IPS-20b (cell line): ENCODE measurements at regions not wholly inside any gene's neighbourhood (a gene's known extent, or its start where the extent isn't known, plus 50 kb on each side); places are given as distances from the start of the nearest gene placed in this dataset.
"Not testable (repeated sequence)": the region's sequence is repeated elsewhere in the genome, so short reads cannot be mapped to it uniquely, and the experiment has no call there.

Source experiments
- H3K27ac ChIP-seq: one replicate; pipeline ENCODE4 v1.5.1; 2013; ENCODE audit warnings: low read length
- H3K27me3 ChIP-seq: 2 replicates; pipeline ENCODE4 v1.6.1; 2013; ENCODE audit warnings: mild to moderate bottlenecking, low read length, inconsistent platforms; ENCODE audit not compliant: insufficient read depth
- H3K36me3 ChIP-seq: 2 replicates; pipeline ENCODE4 v1.6.1; 2013; ENCODE audit warnings: low read depth, mild to moderate bottlenecking, inconsistent platforms, low read length, moderate library complexity; ENCODE audit not compliant: insufficient read depth
- H3K4me1 ChIP-seq: 2 replicates; pipeline ENCODE4 v1.6.1; 2013; ENCODE audit warnings: mild to moderate bottlenecking, control low read depth, inconsistent platforms, low read length, moderate library complexity; ENCODE audit not compliant: insufficient read depth
- H3K4me3 ChIP-seq: 2 replicates; pipeline ENCODE4 v1.5.1; 2013; ENCODE audit warnings: mild to moderate bottlenecking, low read length, inconsistent platforms
- H3K9ac ChIP-seq: 2 replicates; pipeline ENCODE4 v1.6.1; 2013; ENCODE audit warnings: low read depth, mild to moderate bottlenecking, inconsistent platforms, low read length, moderate library complexity
- H3K9me3 ChIP-seq: 2 replicates; pipeline ENCODE4 v1.6.1; 2013; ENCODE audit warnings: mild to moderate bottlenecking, low read depth, low read length, inconsistent platforms; ENCODE audit not compliant: insufficient read depth

DNA sequence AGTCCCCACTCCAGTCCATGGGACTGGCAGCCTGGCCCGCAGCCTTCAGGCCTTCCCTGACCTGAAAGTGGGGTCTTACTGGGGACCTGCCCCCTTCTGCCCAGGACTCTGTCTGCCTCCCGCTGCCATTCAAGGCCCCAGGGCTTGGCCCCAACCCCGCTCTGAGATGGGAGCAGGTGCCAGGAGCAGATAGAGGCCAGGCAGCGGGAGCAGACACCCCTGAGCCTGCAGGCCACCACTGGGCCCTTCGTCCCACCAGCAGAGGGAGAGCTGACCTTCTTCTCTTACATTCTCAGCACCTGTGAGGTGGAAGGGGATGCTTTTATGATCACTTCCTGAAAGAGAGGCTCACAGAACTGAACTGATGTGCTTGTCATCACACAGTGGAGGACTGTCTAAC, 62.2 kb upstream of the TINAGL1 start:
- no peak overlapping the region for H3K4me3 ChIP-seq
- H3K9ac ChIP-seq = no peak overlapping the region
- no peaks in the 10 kb centered on the region for H3K9me3 ChIP-seq
- H3K27ac ChIP-seq = no peak overlapping the region
- H3K4me1 ChIP-seq = no peaks in the 10 kb centered on the region
- no peaks in the 10 kb centered on the region for H3K36me3 ChIP-seq
- no peaks in the 10 kb centered on the region for H3K27me3 ChIP-seq

DNA sequence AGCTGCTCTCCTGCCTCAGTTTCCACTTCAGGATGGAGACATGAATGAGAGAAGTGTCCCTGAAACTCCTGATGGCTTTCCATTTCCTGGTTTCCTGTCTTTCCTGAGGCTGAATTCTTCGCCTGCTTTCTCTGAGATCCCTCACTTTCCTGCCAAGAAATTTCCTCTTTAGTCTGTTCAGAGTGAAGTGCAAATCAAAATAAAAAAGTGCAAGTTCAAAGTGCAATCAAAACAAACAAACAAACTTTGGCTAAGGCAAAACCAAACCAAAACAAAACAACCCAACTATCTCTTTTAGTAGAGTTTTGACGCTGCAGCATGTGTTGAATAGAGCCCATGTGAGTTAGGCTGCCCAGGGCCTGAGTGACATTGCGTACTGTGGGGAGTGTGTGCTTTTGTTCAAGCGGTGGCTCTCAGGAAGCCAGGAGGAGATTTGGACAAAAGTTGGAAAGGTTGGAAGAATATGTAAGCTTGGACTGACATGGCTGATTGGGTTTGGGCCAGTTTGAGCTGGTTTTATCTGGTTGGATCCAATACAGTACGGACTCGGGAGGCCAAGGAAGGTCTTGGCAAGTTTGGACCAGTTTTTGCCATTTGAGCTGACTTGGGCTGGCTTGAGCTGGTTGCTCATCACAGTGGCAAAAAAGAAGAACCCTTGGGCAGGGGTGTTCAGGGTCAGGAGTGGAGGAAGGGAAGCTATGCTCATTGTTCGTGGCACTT, 61.1 kb upstream of the TINAGL1 start:
- no peak overlapping the region for H3K27ac ChIP-seq
- no peaks in the 10 kb centered on the region for H3K9me3 ChIP-seq
- no peaks in the 10 kb centered on the region for H3K27me3 ChIP-seq
- no peak overlapping the region for H3K4me3 ChIP-seq
- no peaks in the 10 kb centered on the region for H3K36me3 ChIP-seq
- no peak overlapping the region for H3K9ac ChIP-seq
- H3K4me1 ChIP-seq = no peaks in the 10 kb centered on the region

DNA sequence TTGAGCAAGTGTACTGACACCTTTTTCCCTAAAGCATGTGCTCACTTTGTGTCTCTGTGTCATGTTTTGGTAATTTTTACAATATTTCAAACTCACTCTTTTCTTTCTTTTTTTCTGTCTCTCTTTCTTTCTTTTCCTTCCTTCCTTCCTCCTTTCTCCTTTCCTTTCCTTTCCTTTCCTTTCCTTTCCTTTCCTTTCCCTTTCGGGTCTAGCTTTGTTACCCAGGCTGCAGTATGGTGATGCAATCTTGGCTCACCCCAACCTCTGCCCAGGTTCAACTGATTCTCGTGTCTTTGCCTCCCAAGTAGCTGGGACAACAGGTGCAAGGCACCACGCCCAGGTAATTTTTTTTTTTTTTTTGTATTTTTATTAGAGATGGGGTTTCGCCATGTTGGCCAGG, 60.4 kb upstream of the TINAGL1 start:
- Histone ChIP-seq H3K9me3 (no peaks in the 10 kb centered on the region), H3K27me3 (no peaks in the 10 kb centered on the region), H3K27ac (no peak overlapping the region), H3K9ac (no peak overlapping the region), H3K4me1 (no peaks in the 10 kb centered on the region), H3K36me3 (no peaks in the 10 kb centered on the region), H3K4me3 (no peak overlapping the region)

DNA sequence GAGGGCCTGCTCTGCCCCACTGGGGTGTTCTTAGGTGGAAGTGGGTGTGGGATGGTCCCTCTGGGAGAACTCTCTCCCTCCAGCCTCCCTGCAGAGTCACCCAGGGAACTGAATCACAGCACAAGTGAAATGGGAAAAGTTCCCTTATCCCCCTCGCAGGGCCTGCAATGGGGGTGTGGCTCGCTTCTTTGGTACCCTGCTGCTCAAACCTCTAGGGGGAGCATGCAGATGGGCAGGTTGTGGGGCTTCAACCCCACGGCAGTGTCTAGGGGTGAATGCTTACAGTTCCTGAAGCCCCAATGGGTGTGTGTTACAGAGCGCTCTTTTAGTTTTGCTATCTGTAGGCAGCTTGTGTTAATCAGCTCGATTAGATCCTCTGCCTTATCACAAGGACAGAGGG, 59.0 kb upstream of the TINAGL1 start:
- H3K9me3 ChIP-seq = no peaks in the 10 kb centered on the region
- H3K27me3 ChIP-seq = no peaks in the 10 kb centered on the region
- H3K27ac ChIP-seq = no peak overlapping the region
- no peaks in the 10 kb centered on the region for H3K4me1 ChIP-seq
- H3K9ac ChIP-seq = no peak overlapping the region
- no peak overlapping the region for H3K4me3 ChIP-seq
- H3K36me3 ChIP-seq = no peaks in the 10 kb centered on the region

DNA sequence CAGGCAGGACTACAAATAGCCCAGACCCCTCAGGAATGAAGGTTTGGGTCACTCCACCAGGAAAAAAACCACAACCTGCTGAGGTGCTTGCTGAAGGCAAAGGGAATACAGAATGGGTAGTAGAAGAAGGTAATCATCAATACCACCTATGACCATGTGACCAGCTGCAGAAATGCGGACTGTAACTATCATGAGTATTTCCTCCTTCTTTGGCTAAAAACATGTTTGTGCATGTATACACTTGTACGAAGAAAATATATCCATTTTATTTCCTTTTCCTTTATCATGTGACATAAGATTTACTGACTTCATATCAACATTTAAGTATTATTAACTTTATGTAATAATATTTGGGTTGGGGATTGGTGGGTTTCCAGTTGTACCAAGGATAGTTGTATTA, 58.3 kb upstream of the TINAGL1 start:
- H3K4me1 ChIP-seq, H3K27me3 ChIP-seq, H3K27ac ChIP-seq, H3K36me3 ChIP-seq, H3K9ac ChIP-seq, H3K9me3 ChIP-seq, H3K4me3 ChIP-seq: not testable (repeated sequence)

DNA sequence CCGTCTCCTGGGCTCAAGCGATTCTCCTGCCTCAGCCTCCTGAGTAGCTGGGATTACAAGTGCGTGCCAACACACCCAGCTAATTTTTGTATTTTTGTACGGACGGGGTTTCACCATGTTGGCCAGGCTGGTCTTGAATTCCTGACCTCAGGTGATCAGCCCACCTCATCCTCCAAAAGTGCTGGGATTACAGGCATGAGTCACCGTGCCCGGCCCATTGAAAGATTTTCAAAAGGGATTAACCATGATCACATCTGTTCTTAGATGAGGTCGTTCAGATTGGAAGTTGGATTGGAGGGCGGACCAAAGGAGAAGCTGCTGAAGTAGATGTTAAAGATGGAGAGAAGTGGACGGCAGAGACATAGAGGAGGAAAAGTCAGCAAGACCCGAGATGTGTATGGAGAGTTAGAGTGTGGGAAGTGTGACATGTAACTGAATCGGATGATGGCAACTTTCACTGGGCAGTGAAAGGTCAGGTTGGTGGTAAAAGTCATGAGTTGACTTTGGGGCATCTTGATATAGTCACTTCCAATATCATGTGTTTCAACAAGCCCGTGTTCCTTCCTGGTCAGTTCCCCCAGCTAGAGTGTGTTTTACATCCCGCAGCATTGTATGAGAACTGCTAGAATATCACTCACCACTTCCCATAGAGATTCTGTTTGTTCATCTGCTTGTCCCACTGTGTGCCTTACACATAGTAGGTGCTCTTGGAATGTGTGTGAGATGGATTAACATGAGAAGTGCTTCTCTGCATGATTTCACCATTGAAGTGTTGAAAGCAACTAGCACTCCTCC, 54.4 kb upstream of the TINAGL1 start:
- H3K27me3 ChIP-seq = no peaks in the 10 kb centered on the region
- H3K9ac ChIP-seq = no peak overlapping the region
- H3K4me1 ChIP-seq = no peaks in the 10 kb centered on the region
- no peaks in the 10 kb centered on the region for H3K36me3 ChIP-seq
- H3K4me3 ChIP-seq = no peak overlapping the region
- no peaks in the 10 kb centered on the region for H3K9me3 ChIP-seq
- no peak overlapping the region for H3K27ac ChIP-seq

DNA sequence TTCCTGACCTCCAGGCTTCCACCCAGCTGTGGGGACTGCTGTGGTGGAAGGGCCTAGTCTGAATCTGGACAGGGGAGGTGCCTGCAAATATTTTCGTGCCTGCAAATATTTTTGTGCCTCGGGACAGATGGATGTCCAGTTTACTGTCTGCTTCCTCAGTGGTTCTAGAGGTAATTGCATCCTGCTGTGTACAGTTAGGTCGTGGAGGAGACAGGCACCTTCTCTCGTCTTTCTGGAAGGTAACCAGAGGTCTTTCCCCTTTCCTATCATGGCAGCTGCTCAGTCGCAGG, 53.8 kb upstream of the TINAGL1 start:
- H3K9me3 ChIP-seq = no peaks in the 10 kb centered on the region
- no peaks in the 10 kb centered on the region for H3K27me3 ChIP-seq
- H3K9ac ChIP-seq = no peak overlapping the region
- H3K4me1 ChIP-seq = no peaks in the 10 kb centered on the region
- no peak overlapping the region for H3K27ac ChIP-seq
- H3K36me3 ChIP-seq = no peaks in the 10 kb centered on the region
- no peak overlapping the region for H3K4me3 ChIP-seq

DNA sequence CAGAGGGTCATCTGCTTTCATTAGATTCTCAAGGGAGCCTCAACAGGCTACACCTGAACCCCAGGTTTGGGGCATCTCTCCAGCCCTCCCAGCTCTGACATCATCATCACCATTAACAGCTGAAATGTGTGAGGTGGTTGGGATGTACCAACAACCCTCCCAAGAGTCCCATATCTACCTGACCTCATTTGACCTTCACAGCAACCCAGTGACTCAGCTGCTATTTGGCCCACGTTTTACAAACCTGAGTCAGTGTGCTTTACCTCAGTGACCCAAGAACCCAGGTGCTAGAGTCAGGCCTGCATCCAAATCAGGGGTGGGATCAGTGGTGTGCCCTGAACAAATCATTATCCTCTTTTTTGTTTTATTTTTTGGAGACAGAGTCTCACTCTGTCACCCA, 53.3 kb upstream of the TINAGL1 start:
- H3K9ac ChIP-seq = no peak overlapping the region
- H3K36me3 ChIP-seq = no peaks in the 10 kb centered on the region
- H3K4me3 ChIP-seq = no peak overlapping the region
- no peaks in the 10 kb centered on the region for H3K27me3 ChIP-seq
- no peaks in the 10 kb centered on the region for H3K4me1 ChIP-seq
- no peaks in the 10 kb centered on the region for H3K9me3 ChIP-seq
- no peak overlapping the region for H3K27ac ChIP-seq

DNA sequence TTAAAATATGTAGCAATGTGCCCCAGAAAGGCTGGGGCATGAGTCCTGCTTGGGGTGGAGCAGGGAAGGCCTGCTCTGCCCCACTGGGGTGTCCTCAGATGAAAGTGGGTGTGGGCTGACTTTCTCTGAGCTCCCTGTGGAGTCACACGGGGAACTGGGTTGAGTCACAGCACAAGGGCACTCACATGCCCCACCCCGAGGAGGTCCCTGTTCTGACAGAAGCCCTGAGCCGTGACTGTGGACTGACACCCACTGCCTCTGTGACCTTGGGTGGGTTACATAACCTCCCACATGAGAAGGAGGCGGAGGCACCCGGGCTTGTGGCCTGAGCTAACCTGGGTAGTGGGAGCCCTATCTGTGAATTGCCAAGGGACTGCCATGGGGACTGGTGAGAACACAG, 52.5 kb upstream of the TINAGL1 start:
- Histone ChIP-seq H3K27ac (no peak overlapping the region), H3K36me3 (no peaks in the 10 kb centered on the region), H3K4me1 (no peaks in the 10 kb centered on the region), H3K9me3 (no peaks in the 10 kb centered on the region), H3K27me3 (no peaks in the 10 kb centered on the region), H3K4me3 (no peak overlapping the region), H3K9ac (no peak overlapping the region)

DNA sequence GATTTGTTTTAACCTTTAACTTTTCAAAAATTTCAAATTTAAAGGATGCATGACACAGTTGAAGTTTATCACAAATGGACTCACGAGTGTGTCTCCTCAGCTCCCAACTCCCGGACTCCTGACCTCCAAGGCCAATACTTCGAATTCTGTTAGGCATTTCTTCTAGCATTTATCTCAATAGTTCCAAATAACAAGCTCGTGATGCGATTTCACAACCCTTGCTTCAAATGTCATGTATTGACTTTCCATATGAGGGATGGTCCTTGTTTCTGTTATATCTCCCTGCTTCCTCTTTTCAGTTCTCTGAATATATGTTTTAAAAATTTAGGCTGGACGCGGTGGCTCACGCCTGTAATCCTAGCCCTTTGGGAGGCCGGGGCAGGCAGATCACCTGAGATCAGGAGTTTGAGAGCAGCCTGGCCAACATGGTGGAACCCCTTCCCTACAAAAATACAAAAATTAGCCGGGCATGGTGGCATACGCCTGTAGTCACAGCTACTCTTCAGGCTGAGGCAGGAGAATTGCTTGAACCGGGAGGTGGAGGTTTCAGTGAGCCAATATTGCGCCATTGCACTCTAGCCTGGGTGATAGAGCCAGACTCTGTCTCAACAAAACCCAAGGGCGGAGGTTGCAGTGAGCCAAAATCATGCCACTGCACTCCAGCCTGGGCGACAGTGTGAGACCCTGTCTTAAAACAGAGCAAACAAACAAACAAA, 52.0 kb upstream of the TINAGL1 start:
- no peaks in the 10 kb centered on the region for H3K4me1 ChIP-seq
- no peak overlapping the region for H3K4me3 ChIP-seq
- H3K9ac ChIP-seq = no peak overlapping the region
- no peak overlapping the region for H3K27ac ChIP-seq
- H3K36me3 ChIP-seq = no peaks in the 10 kb centered on the region
- no peaks in the 10 kb centered on the region for H3K27me3 ChIP-seq
- no peaks in the 10 kb centered on the region for H3K9me3 ChIP-seq
